Endothelial cell of umbilical vein (primary cell): ENCODE measurements at regions not wholly inside any gene's neighbourhood (a gene's known extent, or its start where the extent isn't known, plus 50 kb on each side); places are given as distances from the start of the nearest gene placed in this dataset.

Experiments used
- BruUV-seq: library from RNA; stranded (reverse); fragments of 400-500 nt; replicated peaks from 2 replicates; lab custom pipeline; 2021; lab: Mats Ljungman, UMichigan
- CTCF ChIA-PET: fragments of 300-600, 350-600 bp; sonication (Branson Sonifier 250); formaldehyde crosslinking; loops from one replicate; lab custom pipeline; 2021; ENCODE audit warnings: antibody characterized with exemption, inconsistent platforms; lab: Charles Lee
- POLR2A ChIA-PET: fragments of 300-600, 350-600 bp; sonication (Branson Sonifier 250); formaldehyde crosslinking; loops from one replicate; lab custom pipeline; 2021; ENCODE audit warnings: antibody characterized with exemption, inconsistent platforms; lab: Charles Lee
- DNase-seq: peaks from one replicate; pipeline ENCODE4 v3.0.0-alpha.2; 2011; ENCODE audit warnings: low read depth, low spot score
- FAIRE-seq: peaks from 2 replicates; lab custom pipeline; 2011; peaks lifted over from hg19 to GRCh38; lab: Jason Lieb, UNC
- H2AFZ ChIP-seq: 2 replicates; pipeline ENCODE4 v1.6.0; 2012; ENCODE audit warnings: low read depth, low read length, control low read depth, inconsistent platforms
- H3K27ac ChIP-seq: 2 replicates; pipeline ENCODE4 v1.5.1; 2011; ENCODE audit warnings: low read depth, mild to moderate bottlenecking, control low read depth, low read length, moderate library complexity; ENCODE audit not compliant: insufficient read depth
- H3K27me3 ChIP-seq, 2 experiments: 2 replicates each; pipeline versions ENCODE4 v1.6.0 to v1.6.1; 2011; ENCODE audit warnings: low read length in 2 of 2, mixed read lengths in 1 of 2; ENCODE audit not compliant: control insufficient read depth in 2 of 2, insufficient read depth in 2 of 2
- H3K36me3 ChIP-seq, 2 experiments: 2 replicates in 1 of 2; 3 replicates in 1 of 2; pipeline ENCODE4 v1.5.1; 2011; ENCODE audit warnings: low read length in 2 of 2, mild to moderate bottlenecking in 1 of 2, moderate library complexity in 1 of 2; ENCODE audit not compliant: control insufficient read depth in 2 of 2, insufficient read depth in 2 of 2; ENCODE audit errors: extremely low read depth in 1 of 2
- H3K4me1 ChIP-seq: 3 replicates; pipeline ENCODE4 v1.5.1; 2011; ENCODE audit warnings: mild to moderate bottlenecking, low read length; ENCODE audit not compliant: control insufficient read depth, insufficient read depth; ENCODE audit errors: extremely low read depth
- H3K4me2 ChIP-seq: 2 replicates; pipeline ENCODE4 v1.6.1; 2011; ENCODE audit warnings: low read length, control low read depth, mixed read lengths; ENCODE audit not compliant: insufficient read depth
- H3K4me3 ChIP-seq, 3 experiments: fragments of 200-600 bp in 1 of 3; sonication (generic), shearing (Covaris generic) in 1 of 3; replicated peaks in 1 of 3; 2 replicates each; pipeline ENCODE4 v1.5.1; 2011 to 2016; ENCODE audit warnings: control low read depth in 3 of 3, low read length in 3 of 3, mild to moderate bottlenecking in 2 of 3, inconsistent platforms in 1 of 3, low read depth in 1 of 3, moderate library complexity in 1 of 3; ENCODE audit not compliant: insufficient read depth in 1 of 3
- H3K79me2 ChIP-seq: 2 replicates; pipeline ENCODE4 v1.6.0; 2012; ENCODE audit warnings: low read length, inconsistent platforms; ENCODE audit not compliant: control insufficient read depth, insufficient read depth
- H3K9ac ChIP-seq: replicated peaks from 2 replicates; pipeline ENCODE3; 2011; ENCODE audit warnings: low read length, control low read depth; ENCODE audit not compliant: insufficient read depth; ENCODE audit errors: extremely low read depth
- H3K9me1 ChIP-seq: replicated peaks from 3 replicates; pipeline ENCODE4 v1.6.0; 2011; ENCODE audit warnings: mild to moderate bottlenecking, low read length; ENCODE audit not compliant: control insufficient read depth, insufficient read depth; ENCODE audit errors: extremely low read depth
- H3K9me3 ChIP-seq: replicated peaks from 2 replicates; pipeline ENCODE4 v1.5.1; 2012; ENCODE audit warnings: low read length, inconsistent platforms; ENCODE audit not compliant: control insufficient read depth, insufficient read depth
- H4K20me1 ChIP-seq: replicated peaks from 2 replicates; pipeline ENCODE3; 2011; ENCODE audit warnings: mild to moderate bottlenecking, low read length; ENCODE audit not compliant: control insufficient read depth, insufficient read depth; ENCODE audit errors: extremely low read depth
- EZH2 ChIP-seq: IDR thresholded peaks from 2 replicates; pipeline ENCODE4 v1.6.1; 2012; ENCODE audit warnings: borderline replicate concordance, low read depth, mild to moderate bottlenecking, moderate library complexity, low read length, inconsistent platforms; ENCODE audit not compliant: severe bottlenecking
- FOS ChIP-seq: IDR thresholded peaks from 2 replicates; pipeline ENCODE4 v1.6.1; 2011; ENCODE audit warnings: mild to moderate bottlenecking, low read length, moderate library complexity, borderline replicate concordance; ENCODE audit not compliant: insufficient read depth
- GATA2 ChIP-seq: IDR thresholded peaks from 2 replicates; pipeline ENCODE4 v1.7.0; 2011; ENCODE audit warnings: low read depth, mild to moderate bottlenecking, moderate library complexity, mixed read lengths, low read length; ENCODE audit not compliant: insufficient read length, insufficient read depth
- JUN ChIP-seq: IDR thresholded peaks from 2 replicates; pipeline ENCODE4 v1.6.1; 2011; ENCODE audit warnings: borderline replicate concordance, low read depth; ENCODE audit not compliant: insufficient read length, insufficient read depth
- MYC ChIP-seq: IDR thresholded peaks from one replicate; pipeline ENCODE4 v1.6.1; 2011; ENCODE audit warnings: mild to moderate bottlenecking, low read depth, low read length
- POLR2A ChIP-seq: IDR thresholded peaks from 2 replicates; pipeline ENCODE4 v1.6.1; 2012; ENCODE audit warnings: low read depth, mild to moderate bottlenecking, control low read depth, low read length
- POLR2AphosphoS5 ChIP-seq: IDR thresholded peaks from 2 replicates; pipeline ENCODE4 v1.6.1; 2012; ENCODE audit warnings: low read depth, mild to moderate bottlenecking, control low read depth, low read length, moderate library complexity; ENCODE audit not compliant: insufficient read depth
- dilution Hi-C: fragments of 300-500 bp; cut with MboI; formaldehyde crosslinking; loops from one replicate; pipeline ENCODE4 v1.15.0; 2019; ENCODE audit warnings: low sequenced_read_pairs; ENCODE audit not compliant: extremely low pct_ligation_motif_present
- intact Hi-C: fragments of 100-400 bp; cut with micrococcal nuclease; formaldehyde crosslinking; loops from one replicate; pipeline ENCODE4 v1.10.0; 2022
- TF ChIP-seq, protein P1 (sequence below), 2 donors: IDR thresholded peaks; 1 replicate in 1 of 2; 2 replicates in 1 of 2; pipeline ENCODE4 v1.5.1; 2011; ENCODE audit warnings: low read length in 2 of 2, mild to moderate bottlenecking in 2 of 2, moderate library complexity in 2 of 2, control low read depth in 1 of 2, inconsistent platforms in 1 of 2, low read depth in 1 of 2; ENCODE audit not compliant: insufficient read depth in 1 of 2; ENCODE audit errors: extremely low read depth in 1 of 2
- TF ChIP-seq, protein P2 (sequence below): IDR thresholded peaks from 2 replicates; pipeline ENCODE4 v1.6.1; 2011; ENCODE audit not compliant: insufficient read depth, insufficient read length

DNA sequence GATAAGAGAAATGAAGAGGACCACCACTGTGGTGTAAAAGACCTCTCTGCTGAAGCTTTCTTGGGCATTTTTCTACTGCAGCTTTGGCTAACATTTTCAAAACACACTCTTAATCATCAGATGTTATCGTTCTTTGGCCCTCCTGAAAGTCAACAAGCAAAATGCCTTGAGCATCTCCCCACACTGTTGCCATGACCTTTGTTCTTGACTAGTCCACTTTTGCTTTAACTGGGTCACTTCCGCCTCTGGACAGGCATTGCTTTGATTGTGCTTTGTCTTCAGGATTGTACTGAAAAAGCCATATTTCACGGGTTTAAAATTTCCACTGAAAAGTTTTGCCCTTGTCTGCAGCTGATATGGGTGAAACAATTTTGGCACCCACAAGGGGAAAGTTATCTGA lies 107.8 kb upstream of the CXCL12 start:
- CTCF ChIA-PET: no interaction called here
- dilution Hi-C loops (no loop called here), intact Hi-C loops (no loop called here)
- Histone ChIP-seq H3K9me1 (no peaks in the 10 kb centered on the region), H3K4me2 (no peak overlapping the region), H3K36me3 (no peaks in the 10 kb centered on the region), H3K4me3 (no peak overlapping the region), H2AFZ (no peak overlapping the region), H3K9me3 (no peaks in the 10 kb centered on the region), H3K27me3 (no peaks in the 10 kb centered on the region), H3K4me1 (no peaks in the 10 kb centered on the region), H4K20me1 (no peaks in the 10 kb centered on the region), H3K9ac (no peak overlapping the region), H3K27ac (no peak overlapping the region), H3K79me2 (no peaks in the 10 kb centered on the region)
- POLR2A ChIA-PET: no interaction called here
- no peak for DNase-seq
- TF ChIP-seq JUN: no peak
- TF ChIP-seq EZH2: no peak
- TF ChIP-seq POLR2A: no peak
- no peak for TF ChIP-seq MYC
- no peak for TF ChIP-seq POLR2AphosphoS5
- TF ChIP-seq, protein P1, sequence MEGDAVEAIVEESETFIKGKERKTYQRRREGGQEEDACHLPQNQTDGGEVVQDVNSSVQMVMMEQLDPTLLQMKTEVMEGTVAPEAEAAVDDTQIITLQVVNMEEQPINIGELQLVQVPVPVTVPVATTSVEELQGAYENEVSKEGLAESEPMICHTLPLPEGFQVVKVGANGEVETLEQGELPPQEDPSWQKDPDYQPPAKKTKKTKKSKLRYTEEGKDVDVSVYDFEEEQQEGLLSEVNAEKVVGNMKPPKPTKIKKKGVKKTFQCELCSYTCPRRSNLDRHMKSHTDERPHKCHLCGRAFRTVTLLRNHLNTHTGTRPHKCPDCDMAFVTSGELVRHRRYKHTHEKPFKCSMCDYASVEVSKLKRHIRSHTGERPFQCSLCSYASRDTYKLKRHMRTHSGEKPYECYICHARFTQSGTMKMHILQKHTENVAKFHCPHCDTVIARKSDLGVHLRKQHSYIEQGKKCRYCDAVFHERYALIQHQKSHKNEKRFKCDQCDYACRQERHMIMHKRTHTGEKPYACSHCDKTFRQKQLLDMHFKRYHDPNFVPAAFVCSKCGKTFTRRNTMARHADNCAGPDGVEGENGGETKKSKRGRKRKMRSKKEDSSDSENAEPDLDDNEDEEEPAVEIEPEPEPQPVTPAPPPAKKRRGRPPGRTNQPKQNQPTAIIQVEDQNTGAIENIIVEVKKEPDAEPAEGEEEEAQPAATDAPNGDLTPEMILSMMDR (IDR thresholded peaks at IDR 0.05; ENCODE audit: extremely low read depth in 1 of 2, insufficient read depth in 1 of 2, low read depth in 1 of 2, low read length in 2 of 2): no peak
- TF ChIP-seq, protein P2, sequence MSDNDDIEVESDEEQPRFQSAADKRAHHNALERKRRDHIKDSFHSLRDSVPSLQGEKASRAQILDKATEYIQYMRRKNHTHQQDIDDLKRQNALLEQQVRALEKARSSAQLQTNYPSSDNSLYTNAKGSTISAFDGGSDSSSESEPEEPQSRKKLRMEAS: no peak
- TF ChIP-seq GATA2: no peak
- no peak for TF ChIP-seq FOS
- FAIRE-seq: no peak
- BruUV-seq: no TSS peak
